ENCODE measurements at regions not wholly inside any gene's neighbourhood (a gene's known extent, or its start where the extent isn't known, plus 50 kb on each side); places are given as distances from the start of the nearest gene placed in this dataset.
A peak's percentile ranks its signal among the peaks of the same experiment; 100 is the strongest.
"Not testable (repeated sequence)": the region's sequence is repeated elsewhere in the genome, so short reads cannot be mapped to it uniquely, and the experiment has no call there.

DNA sequence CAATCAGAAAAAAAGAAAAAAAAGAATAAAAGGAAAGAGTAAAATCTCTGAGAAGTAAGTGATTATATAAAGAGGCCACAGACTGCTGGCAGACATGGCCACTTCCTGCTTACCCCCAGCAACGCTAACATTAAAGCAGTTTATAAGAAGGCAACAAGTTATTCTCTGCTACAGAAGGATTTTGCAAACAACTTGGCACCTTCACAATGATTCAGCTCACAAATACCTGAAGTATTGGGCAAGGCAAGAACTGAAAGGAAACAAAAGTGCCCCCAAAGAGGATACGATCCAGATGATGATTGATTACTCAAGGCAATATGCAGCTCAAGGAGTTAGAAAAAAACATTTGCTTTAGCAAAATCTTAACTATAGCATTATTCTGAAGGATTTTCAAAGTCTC lies 718.8 kb downstream of the KLHL13 start:
- H3K27me3 Mint-ChIP-seq (ENCODE audit: low read depth), result no peaks in the 10 kb centered on the region
- H3K4me3 Mint-ChIP-seq (ENCODE audit: unreplicated experiment), result no peak overlapping the region
- H3K27ac Mint-ChIP-seq (ENCODE audit: unreplicated experiment), result no peak overlapping the region
- no peaks in the 10 kb centered on the region for H3K36me3 Mint-ChIP-seq (ENCODE audit: low read depth)
- no peak for DNase-seq (ENCODE audit: low spot score)
- TF ChIP-seq, protein P1, sequence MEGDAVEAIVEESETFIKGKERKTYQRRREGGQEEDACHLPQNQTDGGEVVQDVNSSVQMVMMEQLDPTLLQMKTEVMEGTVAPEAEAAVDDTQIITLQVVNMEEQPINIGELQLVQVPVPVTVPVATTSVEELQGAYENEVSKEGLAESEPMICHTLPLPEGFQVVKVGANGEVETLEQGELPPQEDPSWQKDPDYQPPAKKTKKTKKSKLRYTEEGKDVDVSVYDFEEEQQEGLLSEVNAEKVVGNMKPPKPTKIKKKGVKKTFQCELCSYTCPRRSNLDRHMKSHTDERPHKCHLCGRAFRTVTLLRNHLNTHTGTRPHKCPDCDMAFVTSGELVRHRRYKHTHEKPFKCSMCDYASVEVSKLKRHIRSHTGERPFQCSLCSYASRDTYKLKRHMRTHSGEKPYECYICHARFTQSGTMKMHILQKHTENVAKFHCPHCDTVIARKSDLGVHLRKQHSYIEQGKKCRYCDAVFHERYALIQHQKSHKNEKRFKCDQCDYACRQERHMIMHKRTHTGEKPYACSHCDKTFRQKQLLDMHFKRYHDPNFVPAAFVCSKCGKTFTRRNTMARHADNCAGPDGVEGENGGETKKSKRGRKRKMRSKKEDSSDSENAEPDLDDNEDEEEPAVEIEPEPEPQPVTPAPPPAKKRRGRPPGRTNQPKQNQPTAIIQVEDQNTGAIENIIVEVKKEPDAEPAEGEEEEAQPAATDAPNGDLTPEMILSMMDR (IDR thresholded peaks at IDR 0.05), result no peak
- peaks cover 39% of the 10 kb centered on the region for H3K9me3 Mint-ChIP-seq (ENCODE audit: low read depth)
- no peaks in the 10 kb centered on the region for H3K4me1 Mint-ChIP-seq (ENCODE audit: low read depth)

DNA sequence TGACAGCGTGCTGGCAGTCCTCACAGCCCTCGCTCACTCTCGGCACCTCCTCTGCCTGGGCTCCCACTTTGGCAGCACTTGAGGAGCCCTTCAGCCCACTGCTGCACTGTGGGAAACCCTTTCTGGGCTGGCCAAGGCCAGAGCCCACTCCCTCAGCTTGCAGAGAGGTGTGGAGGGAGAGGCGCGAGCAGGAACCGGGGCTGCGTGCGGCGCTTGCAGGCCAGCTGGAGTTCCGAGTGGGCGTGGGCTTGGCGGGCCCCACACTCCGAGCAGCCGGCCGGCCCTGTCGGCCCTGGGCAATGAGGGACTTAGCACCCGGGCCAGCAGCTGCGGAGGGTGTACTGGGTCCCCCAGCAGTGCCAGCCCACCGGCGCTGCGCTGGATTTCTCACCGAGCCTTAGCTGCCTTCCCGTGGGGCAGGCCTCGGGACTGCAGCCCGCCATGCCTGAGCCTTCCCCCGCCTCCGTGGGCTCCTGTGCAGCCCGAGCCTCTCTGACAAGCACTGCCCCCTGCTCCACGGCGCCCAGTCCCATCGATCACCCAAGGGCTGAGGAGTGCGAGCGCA lies 722.0 kb downstream of the KLHL13 start:
- not testable (repeated sequence) for H3K4me3 Mint-ChIP-seq (ENCODE audit: unreplicated experiment); H3K27ac Mint-ChIP-seq (ENCODE audit: unreplicated experiment); H3K27me3 Mint-ChIP-seq (ENCODE audit: low read depth); H3K36me3 Mint-ChIP-seq (ENCODE audit: low read depth); DNase-seq (ENCODE audit: low spot score); H3K4me1 Mint-ChIP-seq (ENCODE audit: low read depth)
- peaks cover 38% of the 10 kb centered on the region for H3K9me3 Mint-ChIP-seq (ENCODE audit: low read depth)

DNA sequence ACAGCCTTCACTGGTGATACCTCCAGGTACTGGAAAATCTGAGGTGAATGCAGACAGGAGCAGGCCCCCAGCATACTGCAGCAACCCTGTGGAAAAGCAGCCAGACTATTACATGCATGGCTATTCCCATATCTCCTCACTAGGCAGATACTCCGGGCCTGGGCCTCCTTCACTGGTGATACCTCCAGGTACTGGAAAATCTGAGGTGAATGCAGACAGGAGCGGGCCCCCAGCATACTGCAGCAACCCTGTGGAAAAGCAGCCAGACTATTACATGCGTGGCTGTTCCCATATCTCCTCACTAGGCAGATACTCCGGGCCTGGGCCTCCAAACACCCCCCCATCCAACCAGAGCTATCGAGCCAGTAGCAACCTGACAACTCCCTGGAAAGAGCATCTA lies 724.2 kb downstream of the KLHL13 start:
- not testable (repeated sequence) for H3K27me3 Mint-ChIP-seq (ENCODE audit: low read depth); H3K4me3 Mint-ChIP-seq (ENCODE audit: unreplicated experiment); H3K4me1 Mint-ChIP-seq (ENCODE audit: low read depth); H3K27ac Mint-ChIP-seq (ENCODE audit: unreplicated experiment); H3K36me3 Mint-ChIP-seq (ENCODE audit: low read depth)
- H3K9me3 Mint-ChIP-seq (ENCODE audit: low read depth), result peaks cover 24% of the 10 kb centered on the region
- peak; percentile 82 for DNase-seq (ENCODE audit: low spot score)

DNA sequence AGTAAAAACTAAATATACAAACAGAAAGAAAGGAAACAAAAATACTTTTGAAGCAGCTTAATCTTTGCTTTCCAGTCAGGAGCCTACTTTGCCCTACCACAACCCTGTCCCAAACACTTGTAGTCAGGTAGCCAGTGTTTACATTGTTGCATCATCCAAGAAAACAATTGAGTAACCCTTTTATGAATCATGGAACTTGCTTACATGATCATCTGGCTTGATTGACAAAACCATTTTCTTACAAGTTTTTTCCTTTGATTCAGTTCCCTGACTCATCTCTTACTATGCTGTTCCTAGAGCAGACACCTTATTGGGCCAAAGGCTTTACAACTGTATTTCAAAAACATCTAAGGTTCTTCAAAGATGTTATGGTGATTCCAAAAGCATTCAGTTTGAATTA lies 740.1 kb downstream of the KLHL13 start:
- H3K36me3 Mint-ChIP-seq (ENCODE audit: low read depth), result no peaks in the 10 kb centered on the region
- no peak overlapping the region for H3K27ac Mint-ChIP-seq (ENCODE audit: unreplicated experiment)
- TF ChIP-seq, protein P1 (IDR thresholded peaks at IDR 0.05), result no peak

DNA sequence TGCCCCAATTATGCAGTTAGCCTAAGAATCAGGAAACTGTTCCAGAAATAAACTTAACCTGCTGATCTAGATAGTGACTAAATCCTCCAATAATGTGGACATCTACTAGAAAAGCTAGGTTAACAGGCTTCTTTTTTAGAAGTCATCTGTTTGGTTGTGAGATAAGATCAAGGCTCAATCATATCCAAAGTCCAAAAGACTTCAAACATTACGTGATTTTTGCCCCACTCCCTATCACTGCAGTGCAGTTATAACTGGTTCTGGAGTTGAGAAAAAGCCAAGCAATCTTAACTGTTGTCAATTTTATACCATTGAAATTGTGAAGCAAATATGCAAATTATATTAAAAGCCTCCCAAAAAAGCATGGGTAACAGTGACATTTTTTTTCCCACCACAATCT lies 781.4 kb downstream of the KLHL13 start:
- TF ChIP-seq, protein P1 (IDR thresholded peaks at IDR 0.05), result no peak
- Mint-ChIP-seq H3K27ac (ENCODE audit: unreplicated experiment) (no peak overlapping the region), H3K27me3 (ENCODE audit: low read depth) (no peaks in the 10 kb centered on the region)

More for the DNA sequence above, 740.1 kb downstream of the KLHL13 start:
- Mint-ChIP-seq H3K9me3 (ENCODE audit: low read depth) (peaks cover 17% of the 10 kb centered on the region), H3K27me3 (ENCODE audit: low read depth) (no peaks in the 10 kb centered on the region), H3K4me3 (ENCODE audit: unreplicated experiment) (no peak overlapping the region), H3K4me1 (ENCODE audit: low read depth) (no peaks in the 10 kb centered on the region)
- DNase-seq (ENCODE audit: low spot score), result no peak

DNA sequence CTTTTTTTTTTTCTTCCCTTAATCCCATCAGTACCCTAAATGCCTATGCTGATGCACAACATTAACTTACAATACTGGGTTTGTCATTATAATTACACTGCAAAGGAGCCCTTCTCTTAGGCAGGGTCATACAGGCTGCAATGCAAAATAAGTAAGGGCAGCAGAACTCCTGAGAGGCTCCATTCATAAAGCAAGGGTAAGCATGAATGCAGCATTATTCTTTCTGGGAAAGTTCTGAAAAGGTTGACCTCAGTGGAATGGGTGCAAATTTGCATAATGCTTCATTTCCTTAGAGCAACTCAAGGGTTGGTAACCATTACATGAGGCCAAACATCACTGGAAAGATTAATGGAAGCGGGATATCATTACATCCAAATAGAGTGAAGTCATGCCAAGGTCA lies 789.2 kb downstream of the KLHL13 start:
- no peak overlapping the region for H3K27ac Mint-ChIP-seq (ENCODE audit: unreplicated experiment)
- DNase-seq (ENCODE audit: low spot score), result no peak
- TF ChIP-seq, protein P1 (IDR thresholded peaks at IDR 0.05), result no peak
- H3K36me3 Mint-ChIP-seq (ENCODE audit: low read depth), result no peaks in the 10 kb centered on the region
- no peak overlapping the region for H3K4me3 Mint-ChIP-seq (ENCODE audit: unreplicated experiment)
- no peaks in the 10 kb centered on the region for H3K4me1 Mint-ChIP-seq (ENCODE audit: low read depth)
- H3K9me3 Mint-ChIP-seq (ENCODE audit: low read depth), result peaks cover 45% of the 10 kb centered on the region
- H3K27me3 Mint-ChIP-seq (ENCODE audit: low read depth), result no peaks in the 10 kb centered on the region

More for the DNA sequence above, 781.4 kb downstream of the KLHL13 start:
- H3K4me3 Mint-ChIP-seq (ENCODE audit: unreplicated experiment), result no peak overlapping the region
- H3K9me3 Mint-ChIP-seq (ENCODE audit: low read depth), result peaks cover 23% of the 10 kb centered on the region
- H3K4me1 Mint-ChIP-seq (ENCODE audit: low read depth), result no peaks in the 10 kb centered on the region
- no peak for DNase-seq (ENCODE audit: low spot score)
- no peaks in the 10 kb centered on the region for H3K36me3 Mint-ChIP-seq (ENCODE audit: low read depth)

All from chondrocyte (in vitro differentiated cells).